ENCODE measurements at regions not wholly inside any gene's neighbourhood (a gene's known extent, or its start where the extent isn't known, plus 50 kb on each side); places are given as distances from the start of the nearest gene placed in this dataset.

DNA sequence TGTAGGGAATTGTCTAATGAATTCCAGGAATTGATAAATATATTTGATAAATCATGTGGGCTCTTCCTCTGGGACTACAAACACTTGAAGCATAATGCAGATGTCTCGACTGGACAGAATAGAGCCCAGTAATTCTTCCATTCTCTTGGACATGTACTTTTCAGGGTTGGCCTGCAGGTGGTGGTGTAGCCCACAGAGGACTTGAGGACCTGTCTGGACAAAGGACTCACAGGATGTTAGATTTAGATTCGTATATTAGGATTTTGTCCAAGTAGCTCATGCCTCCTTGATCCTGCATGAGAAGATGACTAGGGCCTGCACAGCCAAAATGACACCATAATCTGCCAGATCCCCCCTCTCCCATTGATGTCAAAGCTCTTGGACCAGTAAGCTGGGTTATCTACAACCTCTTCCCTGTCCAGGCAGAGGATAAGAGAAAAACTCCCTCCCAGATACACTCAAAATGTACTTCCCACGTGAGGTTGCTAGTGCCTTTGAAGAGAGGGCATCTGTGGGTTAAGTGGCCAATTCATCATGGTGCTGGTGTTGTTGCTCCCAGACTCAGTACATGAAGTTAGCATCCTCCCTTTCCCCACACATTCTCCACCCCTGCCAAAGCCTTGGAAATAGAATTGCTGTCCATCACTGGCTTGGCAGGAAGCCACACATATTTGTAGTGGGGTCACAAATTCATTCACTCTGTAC, 88.6 kb upstream of the ZNF280D start:
- Mint-ChIP-seq H3K9me3 (no peaks in the 10 kb centered on the region), H3K27me3 (peaks cover 0 to 4% (median 0%) of the 10 kb centered on the region in 5 donors), H3K4me3 (no peak overlapping the region), H3K36me3 (no peaks in the 10 kb centered on the region), H3K4me1 (peaks cover 0 to 2% (median 0%) of the 10 kb centered on the region in 4 donors), H3K27ac (no peak overlapping the region)
- POLR2A ChIA-PET: no interaction called here
- DNase-seq (peak; percentile 10 to 70 (median 27)), ATAC-seq (peak; percentile 33 to 50)

DNA sequence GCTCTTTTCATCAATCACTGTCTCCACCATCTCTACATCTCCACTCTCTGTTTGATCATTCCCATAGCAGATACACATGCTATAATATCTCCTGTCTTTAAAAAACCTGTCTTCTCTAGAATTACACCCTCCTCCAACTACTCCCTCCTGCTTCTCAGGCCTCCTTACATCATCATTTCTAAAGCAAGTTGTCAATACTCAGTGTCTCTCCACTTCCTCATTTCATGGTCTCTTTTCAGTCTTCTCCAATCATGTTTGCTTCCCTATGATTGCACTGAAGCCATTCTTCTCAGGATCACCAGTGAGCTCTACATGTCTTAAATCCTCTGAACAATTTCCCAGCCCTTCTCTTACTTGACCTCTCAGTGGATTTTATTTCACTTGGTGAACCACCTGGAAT, 87.0 kb upstream of the ZNF280D start:
- H3K27me3 Mint-ChIP-seq: peaks cover 0 to 4% (median 0%) of the 10 kb centered on the region in 5 donors
- no peaks in the 10 kb centered on the region for H3K9me3 Mint-ChIP-seq
- no peak overlapping the region for H3K4me3 Mint-ChIP-seq
- no peak for ATAC-seq
- no peaks in the 10 kb centered on the region for H3K36me3 Mint-ChIP-seq
- H3K27ac Mint-ChIP-seq: peak overlapping the region in 1 of 10 donors; percentile 37
- POLR2A ChIA-PET: no interaction called here
- peaks cover 0 to 2% (median 0%) of the 10 kb centered on the region in 4 donors for H3K4me1 Mint-ChIP-seq
- DNase-seq: no peak

DNA sequence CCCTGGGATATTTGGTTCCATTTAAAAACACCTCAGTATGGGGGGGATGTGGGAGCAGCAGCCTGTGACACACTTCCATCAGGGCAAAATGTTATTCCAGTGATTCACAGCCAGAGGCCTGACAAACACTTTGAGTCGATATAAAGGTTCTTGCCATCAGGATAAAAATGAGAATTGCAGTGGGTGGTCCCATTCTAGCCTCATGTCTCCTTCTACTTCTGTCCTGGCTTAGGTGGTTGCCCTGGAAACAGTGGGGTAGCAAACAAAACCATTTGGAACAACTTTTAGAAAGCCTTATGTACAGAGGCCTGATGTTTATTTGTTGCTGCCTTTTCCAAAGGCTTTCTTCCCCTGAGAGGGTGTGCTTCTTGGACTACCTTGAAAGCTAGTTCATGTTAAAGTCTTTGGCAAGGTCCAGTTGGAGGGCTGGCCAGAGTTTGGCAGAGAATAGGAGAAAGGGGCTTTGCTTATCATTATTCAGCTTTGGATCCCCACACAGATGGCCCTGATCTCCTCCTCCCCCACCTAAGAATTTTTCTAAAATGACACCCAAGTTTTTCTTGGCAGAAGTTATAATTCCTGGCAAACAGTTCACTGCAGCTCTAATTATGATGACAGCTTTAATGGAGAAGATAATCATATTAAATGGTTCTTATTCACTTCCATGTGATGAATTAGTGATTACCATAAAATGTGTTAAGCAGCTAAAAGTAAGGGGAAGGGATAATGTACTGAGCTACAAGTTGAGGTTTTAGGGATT, 84.2 kb upstream of the ZNF280D start:
- H3K27me3 Mint-ChIP-seq: no peaks in the 10 kb centered on the region
- POLR2A ChIA-PET: no interaction called here
- H3K4me1 Mint-ChIP-seq: no peaks in the 10 kb centered on the region
- H3K27ac Mint-ChIP-seq: no peak overlapping the region
- no peaks in the 10 kb centered on the region for H3K9me3 Mint-ChIP-seq
- DNase-seq: no peak
- H3K4me3 Mint-ChIP-seq: no peak overlapping the region
- no peak for ATAC-seq
- no peaks in the 10 kb centered on the region for H3K36me3 Mint-ChIP-seq

DNA sequence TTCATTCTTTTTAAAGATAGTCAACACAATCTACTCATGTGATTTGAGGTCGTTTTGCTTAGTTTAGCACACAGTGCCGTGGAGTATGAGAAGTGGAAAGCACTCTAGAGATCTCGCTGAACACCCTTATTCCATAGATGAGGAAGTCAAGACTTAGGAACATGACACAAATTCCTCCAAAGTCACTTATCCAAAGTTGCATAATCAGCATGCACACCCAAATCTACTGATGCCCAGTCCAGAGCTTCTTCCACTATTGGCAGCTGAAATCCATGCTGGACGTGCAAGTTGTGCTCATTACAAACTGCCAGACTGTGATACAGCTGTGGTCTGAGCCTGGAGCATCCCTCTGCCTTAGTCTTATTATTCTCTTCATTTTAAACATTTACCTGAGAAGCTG, 83.5 kb upstream of the ZNF280D start:
- Mint-ChIP-seq H3K27me3 (no peaks in the 10 kb centered on the region), H3K27ac (no peak overlapping the region), H3K4me3 (no peak overlapping the region), H3K36me3 (no peaks in the 10 kb centered on the region), H3K4me1 (no peaks in the 10 kb centered on the region), H3K9me3 (no peaks in the 10 kb centered on the region)
- ATAC-seq (no peak), DNase-seq (no peak)
- POLR2A ChIA-PET: no interaction called here

DNA sequence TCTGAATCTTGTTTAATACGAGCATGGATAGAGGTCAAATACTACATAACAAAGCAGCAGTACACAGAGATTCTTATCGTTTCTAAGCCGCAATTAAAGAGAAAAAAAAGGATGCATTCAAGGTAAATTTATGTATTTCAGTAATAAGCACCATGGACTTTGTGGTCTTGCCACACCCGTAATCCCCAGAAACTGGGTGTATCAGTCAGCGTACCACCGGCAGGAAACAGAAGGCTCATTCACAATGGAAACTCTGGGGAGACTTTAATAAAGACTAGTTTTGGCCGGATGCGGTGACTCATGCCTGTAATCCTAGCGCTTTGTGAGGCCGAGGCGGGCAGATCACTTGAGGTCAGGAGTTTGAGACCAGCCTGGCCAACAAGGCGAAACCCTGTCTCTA, 81.9 kb upstream of the ZNF280D start:
- ATAC-seq (no peak), DNase-seq (no peak)
- Mint-ChIP-seq H3K27ac (no peak overlapping the region), H3K4me3 (no peak overlapping the region), H3K4me1 (no peaks in the 10 kb centered on the region), H3K27me3 (no peaks in the 10 kb centered on the region), H3K36me3 (peaks cover 0 to 6% (median 5%) of the 10 kb centered on the region in 3 donors), H3K9me3 (peaks cover 0 to 9% (median 0%) of the 10 kb centered on the region in 9 donors)
- POLR2A ChIA-PET: no interaction called here

DNA sequence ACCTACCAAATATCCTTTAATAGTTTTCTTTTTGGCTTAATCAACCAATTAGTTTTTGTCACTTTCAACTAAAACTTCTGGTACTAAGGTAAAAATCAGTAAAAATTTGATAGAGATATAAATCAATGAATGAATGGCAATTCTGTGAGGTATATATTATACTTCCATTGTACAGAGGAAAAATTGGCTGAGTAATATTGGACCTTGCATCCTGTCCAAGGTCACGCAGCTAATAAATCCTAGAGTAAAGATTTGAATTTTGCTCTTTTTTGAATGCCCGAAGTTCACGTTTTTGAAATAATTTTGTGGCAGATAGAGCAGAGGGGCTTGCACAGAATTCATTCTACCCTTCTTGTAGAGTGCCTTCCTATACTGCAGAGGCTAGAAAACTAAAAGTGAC, 81.1 kb upstream of the ZNF280D start:
- no peaks in the 10 kb centered on the region for H3K27me3 Mint-ChIP-seq
- POLR2A ChIA-PET: no interaction called here
- no peaks in the 10 kb centered on the region for H3K4me1 Mint-ChIP-seq
- no peak for DNase-seq
- peaks cover 0 to 14% (median 5%) of the 10 kb centered on the region in 3 donors for H3K36me3 Mint-ChIP-seq
- H3K27ac Mint-ChIP-seq: no peak overlapping the region
- H3K9me3 Mint-ChIP-seq: peaks cover 0 to 17% (median 4%) of the 10 kb centered on the region in 9 donors
- ATAC-seq: no peak
- H3K4me3 Mint-ChIP-seq: no peak overlapping the region

DNA sequence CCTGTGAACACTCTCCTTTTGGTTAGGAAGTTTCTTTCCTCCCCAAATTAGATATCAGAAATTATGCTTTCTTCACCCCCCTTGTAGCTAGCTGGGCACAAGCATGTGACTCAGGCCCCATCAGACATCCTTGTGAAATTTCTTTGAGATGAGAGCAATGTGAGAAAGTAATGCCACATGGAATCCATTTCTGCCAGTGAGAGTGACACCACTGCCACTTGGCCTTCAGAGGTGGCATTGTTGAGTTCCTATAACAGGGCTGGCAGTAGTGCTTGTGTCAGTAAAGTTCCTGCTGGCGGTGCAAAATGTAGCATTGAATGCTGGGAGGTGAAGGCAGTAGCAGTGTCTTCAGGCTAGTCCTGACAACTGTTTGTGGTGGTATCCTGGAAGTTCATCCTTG, 80.7 kb upstream of the ZNF280D start:
- ATAC-seq (no peak), DNase-seq (no peak)
- H3K4me3 Mint-ChIP-seq: no peak overlapping the region
- peaks cover 0 to 18% (median 9%) of the 10 kb centered on the region in 3 donors for H3K36me3 Mint-ChIP-seq
- H3K4me1 Mint-ChIP-seq: no peaks in the 10 kb centered on the region
- peak overlapping the region in 1 of 10 donors; percentile 54 for H3K27ac Mint-ChIP-seq
- H3K27me3 Mint-ChIP-seq: no peaks in the 10 kb centered on the region
- peaks cover 3 to 21% (median 8%) of the 10 kb centered on the region in 9 donors for H3K9me3 Mint-ChIP-seq
- POLR2A ChIA-PET: no interaction called here

DNA sequence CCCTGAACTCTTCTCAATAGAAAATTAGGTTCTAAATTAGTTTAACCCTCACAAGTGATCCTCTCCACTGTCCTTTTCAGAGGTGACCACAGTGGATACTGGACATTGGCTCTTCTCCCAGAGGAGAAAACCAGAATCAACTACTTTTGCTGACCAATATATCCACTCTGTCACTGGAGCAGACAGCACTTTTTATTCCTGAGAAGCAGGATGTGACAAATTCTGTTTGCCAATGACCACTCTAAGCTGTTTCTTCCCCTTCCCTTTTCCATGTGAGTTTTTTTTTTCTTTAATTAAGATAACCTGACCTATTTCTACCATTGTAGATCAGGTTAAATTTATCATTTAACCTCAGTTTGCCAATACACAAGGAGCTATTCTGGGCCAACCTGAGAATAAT, 79.7 kb upstream of the ZNF280D start:
- no peaks in the 10 kb centered on the region for H3K27me3 Mint-ChIP-seq
- H3K4me3 Mint-ChIP-seq: no peak overlapping the region
- DNase-seq (no peak), ATAC-seq (no peak)
- peaks cover 10 to 26% (median 17%) of the 10 kb centered on the region in 9 donors for H3K9me3 Mint-ChIP-seq
- no peak overlapping the region for H3K27ac Mint-ChIP-seq
- POLR2A ChIA-PET: no interaction called here
- H3K36me3 Mint-ChIP-seq: peaks cover 0 to 24% (median 19%) of the 10 kb centered on the region in 3 donors
- H3K4me1 Mint-ChIP-seq: no peaks in the 10 kb centered on the region

DNA sequence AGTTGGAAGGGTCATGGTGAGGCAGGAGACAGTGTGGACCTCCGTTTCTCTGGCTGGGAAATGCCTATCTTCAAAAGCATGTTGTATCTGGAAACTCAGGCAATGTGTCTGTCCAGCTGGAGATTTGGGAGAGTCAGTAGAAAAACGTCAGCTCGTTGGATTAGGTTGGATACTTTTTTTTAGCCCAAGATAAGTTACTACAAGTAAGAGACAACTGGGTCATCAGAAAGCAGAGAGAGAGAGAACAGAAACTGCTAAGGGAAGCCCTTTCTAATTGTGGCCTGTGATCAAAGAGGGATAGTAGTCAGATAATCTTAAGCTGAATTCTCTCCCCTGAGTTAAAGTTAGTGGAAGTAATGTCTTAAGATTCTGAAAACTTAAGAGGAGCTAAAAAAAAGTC, 78.9 kb upstream of the ZNF280D start:
- Mint-ChIP-seq H3K4me3 (no peak overlapping the region), H3K27ac (no peak overlapping the region), H3K27me3 (peaks cover 0 to 2% (median 0%) of the 10 kb centered on the region in 5 donors), H3K4me1 (no peaks in the 10 kb centered on the region), H3K36me3 (peaks cover 0 to 30% (median 25%) of the 10 kb centered on the region in 3 donors), H3K9me3 (peaks cover 11 to 28% (median 21%) of the 10 kb centered on the region in 9 donors)
- DNase-seq: no peak
- ATAC-seq: no peak
- POLR2A ChIA-PET: no interaction called here

DNA sequence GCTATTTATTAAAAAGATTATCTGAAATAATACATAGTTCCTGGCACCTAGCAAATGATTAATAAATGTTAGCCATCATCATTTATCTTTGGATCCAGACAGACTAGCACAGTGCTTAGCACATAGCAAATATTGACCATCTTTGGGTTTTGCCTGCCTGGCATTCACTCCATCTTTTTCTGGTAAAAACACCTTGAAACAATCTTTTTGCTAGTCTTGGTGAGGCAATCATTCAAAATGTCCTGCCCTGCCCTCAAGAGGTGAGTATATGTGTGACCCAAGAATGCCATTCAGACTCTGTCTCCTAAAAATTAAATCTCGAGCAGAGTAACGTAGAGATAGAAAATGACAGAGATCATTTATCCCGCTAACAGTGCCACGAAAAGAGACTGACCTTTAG, 78.3 kb upstream of the ZNF280D start:
- Mint-ChIP-seq H3K4me1 (no peaks in the 10 kb centered on the region), H3K27me3 (peaks cover 0 to 2% (median 0%) of the 10 kb centered on the region in 5 donors), H3K36me3 (peaks cover 0 to 34% (median 25%) of the 10 kb centered on the region in 3 donors), H3K9me3 (peaks cover 11 to 34% (median 21%) of the 10 kb centered on the region in 9 donors), H3K27ac (no peak overlapping the region), H3K4me3 (no peak overlapping the region)
- ATAC-seq: no peak
- DNase-seq: no peak
- POLR2A ChIA-PET: no interaction called here

DNA sequence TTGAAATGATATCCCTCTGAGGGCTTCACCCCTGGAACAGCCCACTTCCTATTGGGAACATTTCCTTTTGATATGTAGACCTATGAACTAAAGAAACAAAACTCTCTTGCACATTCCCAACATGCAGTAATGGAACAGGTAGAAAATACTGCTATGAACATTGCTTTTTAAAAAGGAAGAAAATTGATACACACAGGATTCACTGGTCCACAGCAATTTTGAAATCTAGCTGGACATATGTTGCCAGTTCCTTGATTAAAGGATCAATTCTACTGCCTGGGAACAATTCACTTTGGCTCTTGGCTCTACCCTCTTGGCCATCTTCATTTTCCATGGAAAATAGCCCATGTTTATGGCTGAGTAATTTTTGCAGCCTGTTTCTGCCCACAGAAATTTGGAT, 74.9 kb upstream of the ZNF280D start:
- Mint-ChIP-seq H3K27me3 (peaks cover 0 to 2% (median 0%) of the 10 kb centered on the region in 5 donors), H3K27ac (no peak overlapping the region), H3K9me3 (peaks cover 11 to 34% (median 21%) of the 10 kb centered on the region in 9 donors), H3K4me1 (peaks cover 0 to 3% (median under 1%) of the 10 kb centered on the region in 4 donors), H3K36me3 (peaks cover 0 to 34% (median 25%) of the 10 kb centered on the region in 3 donors), H3K4me3 (no peak overlapping the region)
- ATAC-seq (no peak), DNase-seq (no peak)
- POLR2A ChIA-PET: no interaction called here

DNA sequence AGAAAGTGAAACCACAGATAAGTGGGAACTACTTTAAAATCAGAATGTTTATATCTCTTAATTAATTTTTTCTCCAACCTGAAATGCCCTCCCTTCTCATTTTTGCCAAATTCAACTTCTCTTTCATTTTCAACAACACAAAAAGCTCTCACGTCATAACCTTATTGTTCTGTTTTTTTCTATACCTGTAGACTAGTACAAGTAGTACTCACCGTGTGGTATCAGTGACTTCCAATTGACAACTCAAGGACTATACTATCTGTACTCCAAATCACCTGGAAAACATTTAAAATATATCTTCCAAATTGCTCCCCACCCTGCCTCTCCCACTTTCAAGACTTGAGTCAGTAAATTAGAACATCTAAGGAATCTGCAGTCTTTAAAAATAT, 72.8 kb upstream of the ZNF280D start:
- no peak overlapping the region for H3K4me3 Mint-ChIP-seq
- H3K27ac Mint-ChIP-seq: no peak overlapping the region
- ATAC-seq: no peak

DNA sequence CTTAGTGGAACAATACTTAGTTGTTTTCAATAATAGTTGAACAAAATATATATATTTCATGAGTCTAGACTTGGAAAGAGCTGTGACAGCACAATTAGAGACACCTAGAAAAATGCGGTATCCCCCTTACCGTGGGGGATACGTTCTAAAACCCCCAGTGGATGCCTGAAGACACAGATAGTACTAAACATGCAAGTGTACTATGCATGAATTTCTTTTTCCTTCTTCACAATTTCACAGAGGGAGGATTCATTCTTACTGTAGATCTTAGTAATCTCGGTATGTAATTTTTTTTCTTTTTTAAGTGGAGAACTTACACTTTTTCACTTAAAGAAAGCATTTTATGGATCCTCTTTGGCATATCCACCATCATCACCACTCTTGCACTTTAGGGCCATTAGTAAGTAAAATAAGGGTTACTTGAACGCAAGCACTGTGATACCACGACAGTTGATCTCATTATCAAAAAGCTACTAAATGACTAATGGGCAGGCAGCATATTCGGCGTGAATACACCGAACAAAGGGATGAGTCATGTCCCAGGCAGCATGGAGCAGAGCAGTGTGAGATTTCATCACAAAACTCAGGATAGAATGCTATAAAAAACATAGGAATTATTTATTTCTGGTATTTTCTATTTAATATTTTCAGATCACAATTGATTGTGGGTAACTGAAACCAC, 72.3 kb upstream of the ZNF280D start:
- peaks cover 0 to 4% (median 2%) of the 10 kb centered on the region in 5 donors for H3K27me3 Mint-ChIP-seq

More for the DNA sequence above, 72.8 kb upstream of the ZNF280D start:
- peaks cover 0 to 4% (median 2%) of the 10 kb centered on the region in 5 donors for H3K27me3 Mint-ChIP-seq
- POLR2A ChIA-PET: no interaction called here
- peaks cover 0 to 33% (median 25%) of the 10 kb centered on the region in 3 donors for H3K36me3 Mint-ChIP-seq
- no peak for DNase-seq
- peaks cover 0 to 3% (median under 1%) of the 10 kb centered on the region in 4 donors for H3K4me1 Mint-ChIP-seq
- H3K9me3 Mint-ChIP-seq: peaks cover 11 to 34% (median 21%) of the 10 kb centered on the region in 9 donors

More for the DNA sequence above, 72.3 kb upstream of the ZNF280D start:
- ATAC-seq: no peak
- Mint-ChIP-seq H3K9me3 (peaks cover 11 to 34% (median 21%) of the 10 kb centered on the region in 9 donors), H3K4me1 (peaks cover 0 to 3% (median under 1%) of the 10 kb centered on the region in 4 donors), H3K4me3 (no peak overlapping the region), H3K36me3 (peaks cover 0 to 28% (median 21%) of the 10 kb centered on the region in 3 donors), H3K27ac (no peak overlapping the region)
- POLR2A ChIA-PET: no interaction called here
- no peak for DNase-seq
